Fibroblast of skin of back (primary cell): ENCODE measurements at regions not wholly inside any gene's neighbourhood (a gene's known extent, or its start where the extent isn't known, plus 50 kb on each side); places are given as distances from the start of the nearest gene placed in this dataset.

Source experiments
- DNase-seq: peaks from one replicate; pipeline ENCODE4 v3.0.0-alpha.2; 2013

DNA sequence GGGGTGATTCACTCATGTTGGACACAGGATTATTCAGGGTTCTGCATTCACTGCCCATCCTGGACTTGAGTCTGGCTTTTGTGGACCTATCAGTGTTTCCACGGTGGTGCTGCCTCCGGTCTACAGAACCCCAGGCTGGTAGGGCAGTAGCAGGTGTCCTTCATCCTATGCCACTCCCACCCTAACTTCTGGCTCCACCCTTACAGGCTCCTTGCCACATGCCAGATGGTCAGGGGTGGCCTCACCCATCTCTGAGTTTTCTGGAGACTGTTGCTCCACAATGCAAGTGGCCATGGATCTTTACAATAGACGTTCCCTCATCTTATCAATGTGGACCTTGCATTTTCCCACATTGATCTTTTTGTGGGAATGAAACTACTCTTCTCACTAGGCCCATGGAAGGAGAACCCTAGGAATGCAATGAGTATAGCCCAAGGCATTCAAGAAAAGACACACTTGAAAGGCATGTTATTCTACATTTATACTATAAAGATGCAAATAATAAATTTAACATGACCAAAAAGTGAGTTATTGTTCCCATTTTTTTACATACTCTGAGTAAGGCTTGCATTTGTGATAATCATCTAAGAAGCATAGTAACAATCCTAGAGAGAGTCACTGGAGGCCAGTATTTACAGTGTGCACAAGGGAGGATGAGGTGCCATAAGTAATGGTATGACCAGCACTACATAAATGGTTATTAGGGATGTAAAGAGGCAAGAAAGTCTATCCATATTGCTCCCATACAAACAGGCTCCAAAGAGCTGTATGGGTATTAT is 57.4 kb upstream of the ADO start:
- DNase-seq, result peak; percentile 54

GRCh38 chr10:62748386-62748785 is 56.1 kb upstream of the ADO start:
- no peak for DNase-seq

DNA sequence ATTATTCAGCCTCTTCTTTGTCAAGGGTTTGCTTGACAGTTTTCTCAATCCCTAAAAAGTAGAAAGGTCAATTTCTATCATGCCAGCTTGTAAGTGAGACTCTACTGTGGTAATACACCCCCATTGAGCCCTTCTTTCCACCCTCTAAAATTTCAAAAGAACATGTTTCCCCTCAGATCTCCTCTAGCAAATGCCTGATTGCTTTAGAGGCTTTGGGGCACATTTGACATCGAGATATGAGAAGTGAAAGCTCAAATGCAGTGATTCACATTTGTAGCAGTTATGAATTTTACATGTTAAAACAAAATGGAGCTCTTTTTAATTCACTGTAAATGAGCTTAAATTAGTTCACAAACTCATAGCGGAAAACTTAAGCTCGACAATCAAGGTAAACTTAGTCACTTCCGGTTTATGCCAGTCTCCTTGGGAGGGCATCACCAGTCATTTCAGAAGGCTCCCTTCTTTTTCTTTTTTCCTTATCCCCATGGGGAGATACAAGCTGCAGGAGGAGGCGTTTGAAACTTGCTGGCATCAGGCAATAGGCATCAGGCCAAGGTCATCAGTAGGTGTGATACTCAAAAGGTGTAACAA is 55.3 kb upstream of the ADO start:
- DNase-seq, result no peak
